H9 (cell line): ENCODE measurements at regions not wholly inside any gene's neighbourhood (a gene's known extent, or its start where the extent isn't known, plus 50 kb on each side); places are given as distances from the start of the nearest gene placed in this dataset.

Source experiments
- DNase-seq: peaks from one replicate; pipeline ENCODE4 v3.0.0-alpha.2; 2017
- H2AFZ ChIP-seq: one replicate; pipeline ENCODE4 v1.6.1; 2013; ENCODE audit warnings: mild to moderate bottlenecking, low read length, control low read depth, moderate library complexity
- H2AK5ac ChIP-seq: 2 replicates; pipeline ENCODE4 v1.6.1; 2013; ENCODE audit warnings: low read length, control low read depth, mixed read lengths; ENCODE audit not compliant: insufficient read length
- H2BK120ac ChIP-seq: one replicate; pipeline ENCODE4 v1.6.1; 2013; ENCODE audit warnings: low read depth, mild to moderate bottlenecking, low read length, control low read depth, inconsistent platforms; ENCODE audit not compliant: poor library complexity, severe bottlenecking
- H2BK12ac ChIP-seq: 2 replicates; pipeline ENCODE4 v1.6.1; 2013; ENCODE audit warnings: low read length, control low read depth, mixed read lengths, low read depth; ENCODE audit not compliant: insufficient read length
- H2BK15ac ChIP-seq: 2 replicates; pipeline ENCODE4 v1.6.1; 2013; ENCODE audit warnings: low read depth, low read length, control low read depth
- H2BK20ac ChIP-seq: one replicate; pipeline ENCODE4 v1.6.1; 2013; ENCODE audit warnings: low read depth, mild to moderate bottlenecking, low read length, control low read depth, inconsistent platforms; ENCODE audit not compliant: poor library complexity, severe bottlenecking
- H2BK5ac ChIP-seq: 2 replicates; pipeline ENCODE4 v1.6.1; 2013; ENCODE audit warnings: low read length, control low read depth, mixed read lengths; ENCODE audit not compliant: insufficient read length
- H3K14ac ChIP-seq: 2 replicates; pipeline ENCODE4 v1.6.1; 2013; ENCODE audit warnings: low read length, control low read depth; ENCODE audit not compliant: insufficient read depth
- H3K18ac ChIP-seq: 2 replicates; pipeline ENCODE4 v1.6.1; 2013; ENCODE audit warnings: low read depth, mild to moderate bottlenecking, mixed read lengths, low read length, control low read depth; ENCODE audit not compliant: insufficient read length
- H3K23ac ChIP-seq: 2 replicates; pipeline ENCODE4 v1.6.1; 2013; ENCODE audit warnings: low read length, control low read depth, mixed read lengths, low read depth; ENCODE audit not compliant: insufficient read length
- H3K23me2 ChIP-seq: 2 replicates; pipeline ENCODE4 v1.6.1; 2013; ENCODE audit warnings: low read depth, mild to moderate bottlenecking, mixed read lengths, low read length, control low read depth; ENCODE audit not compliant: insufficient read length, poor library complexity, severe bottlenecking
- H3K27ac ChIP-seq: 2 replicates; pipeline ENCODE4 v1.5.1; 2013; ENCODE audit warnings: low read length, control low read depth, mixed read lengths, low read depth; ENCODE audit not compliant: insufficient read length
- H3K27me3 ChIP-seq: 2 replicates; pipeline ENCODE4 v1.6.1; 2013; ENCODE audit warnings: low read length, control low read depth, inconsistent platforms; ENCODE audit not compliant: insufficient read depth
- H3K4ac ChIP-seq: 2 replicates; pipeline ENCODE4 v1.6.1; 2013; ENCODE audit warnings: low read depth, mild to moderate bottlenecking, control low read depth, inconsistent platforms, low read length, moderate library complexity
- H3K4me1 ChIP-seq: 2 replicates; pipeline ENCODE4 v1.6.1; 2013; ENCODE audit warnings: low read length, control low read depth, inconsistent platforms; ENCODE audit not compliant: insufficient read depth
- H3K4me2 ChIP-seq: 2 replicates; pipeline ENCODE4 v1.6.1; 2013; ENCODE audit warnings: low read length, control low read depth, mixed read lengths; ENCODE audit not compliant: insufficient read length, insufficient read depth
- H3K56ac ChIP-seq: 2 replicates; pipeline ENCODE4 v1.6.1; 2013; ENCODE audit warnings: low read depth, mild to moderate bottlenecking, mixed read lengths, low read length, control low read depth; ENCODE audit not compliant: insufficient read length
- H3K79me1 ChIP-seq: 2 replicates; pipeline ENCODE4 v1.6.1; 2013; ENCODE audit warnings: low read depth, mild to moderate bottlenecking, moderate library complexity, low read length, control low read depth, inconsistent platforms; ENCODE audit not compliant: insufficient read depth, poor library complexity, severe bottlenecking
- H3K79me2 ChIP-seq: 2 replicates; pipeline ENCODE4 v1.6.1; 2013; ENCODE audit warnings: low read length, control low read depth, inconsistent platforms; ENCODE audit not compliant: insufficient read depth
- H3K9ac ChIP-seq: 2 replicates; pipeline ENCODE4 v1.6.1; 2013; ENCODE audit warnings: low read length, control low read depth, mixed read lengths; ENCODE audit not compliant: insufficient read length; ENCODE audit errors: extremely low read depth
- H3K9me3 ChIP-seq: one replicate; pipeline ENCODE4 v1.6.1; 2013; ENCODE audit warnings: low read depth, low read length, inconsistent platforms; ENCODE audit not compliant: control insufficient read depth
- H3T11ph ChIP-seq: one replicate; pipeline ENCODE4 v1.6.1; 2013; ENCODE audit warnings: mild to moderate bottlenecking, low read length, control low read depth, inconsistent platforms
- H4K20me1 ChIP-seq: one replicate; pipeline ENCODE4 v1.6.1; 2013; ENCODE audit not compliant: control insufficient read depth, insufficient read length, insufficient read depth
- H4K5ac ChIP-seq: 2 replicates; pipeline ENCODE4 v1.6.1; 2013; ENCODE audit warnings: low read depth, mild to moderate bottlenecking, mixed read lengths, low read length, control low read depth; ENCODE audit not compliant: insufficient read length
- H4K8ac ChIP-seq: replicated peaks from 2 replicates; pipeline ENCODE4 v1.6.1; 2013; ENCODE audit warnings: low read length, control low read depth, mixed read lengths, low read depth; ENCODE audit not compliant: insufficient read length
- H4K91ac ChIP-seq: 2 replicates; pipeline ENCODE4 v1.6.1; 2013; ENCODE audit warnings: low read depth, mild to moderate bottlenecking, moderate library complexity, mixed read lengths, low read length, control low read depth; ENCODE audit not compliant: insufficient read length
- H3K27ac Mint-ChIP-seq, 3 experiments: 2 replicates in 2 of 3; 3 replicates in 1 of 3; pipeline ENCODE4 v1.8.0; 2020 to 2021; ENCODE audit warnings: mixed read lengths in 3 of 3, mild to moderate bottlenecking in 1 of 3, moderate library complexity in 1 of 3
- H3K27me3 Mint-ChIP-seq: 2 replicates; pipeline ENCODE4 v1.8.0; 2021; ENCODE audit warnings: low read depth, mild to moderate bottlenecking, moderate library complexity, mixed read lengths
- H3K36me3 Mint-ChIP-seq, 3 experiments: 2 replicates in 2 of 3; 3 replicates in 1 of 3; pipeline ENCODE4 v1.8.0; 2020 to 2021; ENCODE audit warnings: low read depth in 3 of 3, mixed read lengths in 3 of 3; ENCODE audit not compliant: insufficient read depth in 1 of 3
- H3K4me1 Mint-ChIP-seq, 2 experiments: 2 replicates each; pipeline ENCODE4 v1.8.0; 2020; ENCODE audit warnings: mixed read lengths in 2 of 2
- H3K4me3 Mint-ChIP-seq, 2 experiments: 2 replicates in 1 of 2; 3 replicates in 1 of 2; pipeline ENCODE4 v1.8.0; 2020 to 2021; ENCODE audit warnings: mild to moderate bottlenecking in 2 of 2, mixed read lengths in 2 of 2, moderate library complexity in 1 of 2
- H3K9me3 Mint-ChIP-seq, 2 experiments: 2 replicates in 1 of 2; 3 replicates in 1 of 2; pipeline ENCODE4 v1.8.0; 2020; ENCODE audit warnings: mild to moderate bottlenecking in 2 of 2, mixed read lengths in 2 of 2, moderate library complexity in 1 of 2
- WGBS: extraction: QIAGEN DNeasy Blood & Tissue Kit; methylation state at CpG from one replicate; pipeline ENCODE4 v1.1.7; 2013; ENCODE audit warnings: missing lambda C conversion rate, low lambda C conversion rate, mixed read lengths; ENCODE audit not compliant: insufficient read length; ENCODE audit errors: extremely low coverage; 5-methylcytosine and 5-hydroxymethylcytosine counted together
- TF ChIP-seq, protein P1 (sequence below): fragments of 200-600 bp; sonication (generic); conservative IDR thresholded peaks from 3 replicates; pipeline ENCODE4 v1.8.0; 2021; ENCODE audit warnings: antibody characterized with exemption, mild to moderate bottlenecking

DNA sequence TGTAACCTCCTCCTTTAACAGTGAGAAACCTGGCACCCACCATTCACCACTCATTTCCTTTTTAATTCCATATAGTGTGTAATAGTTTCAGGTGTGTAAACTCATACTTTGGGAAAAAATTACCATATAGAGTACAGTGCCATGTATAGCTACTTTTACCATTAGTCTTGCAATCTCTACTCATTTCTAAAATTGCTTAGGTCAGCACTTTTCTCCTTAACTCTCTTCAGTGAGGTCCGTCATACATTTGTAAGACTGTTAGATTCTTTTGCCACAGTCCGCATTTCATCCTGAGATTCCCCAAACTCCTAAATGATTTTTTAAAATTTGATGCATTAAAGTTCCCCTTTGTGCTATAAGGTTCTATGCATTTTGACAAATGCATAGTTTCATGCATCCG is 238.3 kb upstream of the ATP10A start:
- Histone ChIP-seq H2BK15ac (no peak overlapping the region), H3K56ac (no peak overlapping the region), H3K27me3 (no peaks in the 10 kb centered on the region), H3K9ac (no peak overlapping the region), H2AFZ (no peak overlapping the region), H3K79me2 (no peaks in the 10 kb centered on the region), H4K91ac (no peak overlapping the region), H2BK12ac (no peak overlapping the region), H3K4ac (no peak overlapping the region), H4K20me1 (no peaks in the 10 kb centered on the region), H3K18ac (no peak overlapping the region), H3K14ac (no peak overlapping the region), H3K79me1 (no peaks in the 10 kb centered on the region), H3K4me1 (peaks cover 6% of the 10 kb centered on the region; the same call in 1 of the 2 replicates), H3K23ac (no peak overlapping the region), H3K4me2 (no peak overlapping the region), H2BK5ac (no peak overlapping the region), H3K27ac (no peak overlapping the region), H2BK20ac (no peak overlapping the region), H2AK5ac (no peak overlapping the region), H4K8ac (no peak overlapping the region), H3K23me2 (no peaks in the 10 kb centered on the region), H4K5ac (no peak overlapping the region), H2BK120ac (no peak overlapping the region), H3K9me3 (peaks cover 1% of the 10 kb centered on the region), H3T11ph (no peak overlapping the region)
- H3K27ac Mint-ChIP-seq = no peak overlapping the region; a peak in 1 of 7 replicates
- no CpG with 5 or more reads among the region's 3 CpGs for WGBS
- DNase-seq = no peak
- peaks cover 2 to 13% (median 9%) of the 10 kb centered on the region in 3 experiments; a peak in 5 of 7 replicates for H3K36me3 Mint-ChIP-seq
- TF ChIP-seq, protein P1, sequence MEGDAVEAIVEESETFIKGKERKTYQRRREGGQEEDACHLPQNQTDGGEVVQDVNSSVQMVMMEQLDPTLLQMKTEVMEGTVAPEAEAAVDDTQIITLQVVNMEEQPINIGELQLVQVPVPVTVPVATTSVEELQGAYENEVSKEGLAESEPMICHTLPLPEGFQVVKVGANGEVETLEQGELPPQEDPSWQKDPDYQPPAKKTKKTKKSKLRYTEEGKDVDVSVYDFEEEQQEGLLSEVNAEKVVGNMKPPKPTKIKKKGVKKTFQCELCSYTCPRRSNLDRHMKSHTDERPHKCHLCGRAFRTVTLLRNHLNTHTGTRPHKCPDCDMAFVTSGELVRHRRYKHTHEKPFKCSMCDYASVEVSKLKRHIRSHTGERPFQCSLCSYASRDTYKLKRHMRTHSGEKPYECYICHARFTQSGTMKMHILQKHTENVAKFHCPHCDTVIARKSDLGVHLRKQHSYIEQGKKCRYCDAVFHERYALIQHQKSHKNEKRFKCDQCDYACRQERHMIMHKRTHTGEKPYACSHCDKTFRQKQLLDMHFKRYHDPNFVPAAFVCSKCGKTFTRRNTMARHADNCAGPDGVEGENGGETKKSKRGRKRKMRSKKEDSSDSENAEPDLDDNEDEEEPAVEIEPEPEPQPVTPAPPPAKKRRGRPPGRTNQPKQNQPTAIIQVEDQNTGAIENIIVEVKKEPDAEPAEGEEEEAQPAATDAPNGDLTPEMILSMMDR = no peak
- no peaks in the 10 kb centered on the region; the same call in 1 of the 2 replicates for H3K27me3 Mint-ChIP-seq
- H3K9me3 Mint-ChIP-seq = peaks cover 13 to 17% of the 10 kb centered on the region in 2 experiments
- H3K4me3 Mint-ChIP-seq = no peak overlapping the region
- H3K4me1 Mint-ChIP-seq = peaks cover 23% of the 10 kb centered on the region in 2 experiments
